ENCODE measurements at regions not wholly inside any gene's neighbourhood (a gene's known extent, or its start where the extent isn't known, plus 50 kb on each side); places are given as distances from the start of the nearest gene placed in this dataset.

DNA sequence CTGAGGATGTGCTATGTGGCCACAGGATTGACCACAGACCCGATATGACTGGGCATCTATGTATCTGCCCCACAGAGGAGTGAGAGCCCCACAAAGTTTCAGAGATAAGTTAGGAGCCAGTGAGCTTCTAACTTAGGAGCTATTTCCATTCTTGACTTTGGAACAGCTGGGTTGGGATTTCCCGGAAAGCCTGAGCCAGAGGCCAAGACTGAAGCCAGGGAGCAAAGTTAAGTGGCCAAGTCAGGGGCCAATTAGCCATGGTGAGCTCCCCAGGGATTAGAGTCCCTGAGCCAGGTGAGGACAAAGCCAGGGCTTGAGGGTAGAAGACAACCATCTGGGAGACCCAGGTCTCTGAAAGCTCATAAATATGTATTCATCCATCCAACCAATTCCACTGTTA, 143.6 kb downstream of the MAFB start:
- TF ChIP-seq, protein P1, sequence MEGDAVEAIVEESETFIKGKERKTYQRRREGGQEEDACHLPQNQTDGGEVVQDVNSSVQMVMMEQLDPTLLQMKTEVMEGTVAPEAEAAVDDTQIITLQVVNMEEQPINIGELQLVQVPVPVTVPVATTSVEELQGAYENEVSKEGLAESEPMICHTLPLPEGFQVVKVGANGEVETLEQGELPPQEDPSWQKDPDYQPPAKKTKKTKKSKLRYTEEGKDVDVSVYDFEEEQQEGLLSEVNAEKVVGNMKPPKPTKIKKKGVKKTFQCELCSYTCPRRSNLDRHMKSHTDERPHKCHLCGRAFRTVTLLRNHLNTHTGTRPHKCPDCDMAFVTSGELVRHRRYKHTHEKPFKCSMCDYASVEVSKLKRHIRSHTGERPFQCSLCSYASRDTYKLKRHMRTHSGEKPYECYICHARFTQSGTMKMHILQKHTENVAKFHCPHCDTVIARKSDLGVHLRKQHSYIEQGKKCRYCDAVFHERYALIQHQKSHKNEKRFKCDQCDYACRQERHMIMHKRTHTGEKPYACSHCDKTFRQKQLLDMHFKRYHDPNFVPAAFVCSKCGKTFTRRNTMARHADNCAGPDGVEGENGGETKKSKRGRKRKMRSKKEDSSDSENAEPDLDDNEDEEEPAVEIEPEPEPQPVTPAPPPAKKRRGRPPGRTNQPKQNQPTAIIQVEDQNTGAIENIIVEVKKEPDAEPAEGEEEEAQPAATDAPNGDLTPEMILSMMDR (IDR thresholded peaks at IDR 0.05; ENCODE audit: low read depth, low read length, missing control alignments) = no peak
- no peak for DNase-seq (ENCODE audit: low read depth)
- in situ Hi-C loops (cut with HindIII; ENCODE audit: low sequenced_read_pairs) = no loop called here

DNA sequence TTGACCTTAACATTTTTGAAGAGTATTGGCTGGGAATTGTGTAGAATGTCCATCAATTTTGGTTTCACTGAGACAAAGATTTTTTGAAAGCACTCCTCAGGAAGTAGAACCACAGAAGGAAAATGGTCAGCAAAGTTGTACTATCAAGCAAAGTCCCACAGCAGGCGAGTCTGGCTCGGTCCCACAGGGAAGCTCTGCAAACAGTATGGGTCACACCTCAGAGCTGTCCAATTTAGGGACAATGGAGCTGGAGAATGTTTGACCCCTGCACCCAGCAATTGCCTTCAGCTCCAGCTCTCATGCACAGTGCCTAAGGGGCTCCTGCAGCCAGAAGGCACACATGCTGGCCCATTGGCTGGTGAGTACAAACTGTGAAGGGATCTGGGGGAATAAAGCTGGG, 147.0 kb downstream of the MAFB start:
- TF ChIP-seq, protein P1 (IDR thresholded peaks at IDR 0.05; ENCODE audit: low read depth, low read length, missing control alignments) = no peak
- no peak for DNase-seq (ENCODE audit: low read depth)
- no peak overlapping the region for H3K4me3 ChIP-seq (ENCODE audit: low read depth, low read length)
- in situ Hi-C loops (cut with HindIII; ENCODE audit: low sequenced_read_pairs) = no loop called here

More for the DNA sequence above, 143.6 kb downstream of the MAFB start:
- no peak overlapping the region for H3K4me3 ChIP-seq (ENCODE audit: low read depth, low read length)

DNA sequence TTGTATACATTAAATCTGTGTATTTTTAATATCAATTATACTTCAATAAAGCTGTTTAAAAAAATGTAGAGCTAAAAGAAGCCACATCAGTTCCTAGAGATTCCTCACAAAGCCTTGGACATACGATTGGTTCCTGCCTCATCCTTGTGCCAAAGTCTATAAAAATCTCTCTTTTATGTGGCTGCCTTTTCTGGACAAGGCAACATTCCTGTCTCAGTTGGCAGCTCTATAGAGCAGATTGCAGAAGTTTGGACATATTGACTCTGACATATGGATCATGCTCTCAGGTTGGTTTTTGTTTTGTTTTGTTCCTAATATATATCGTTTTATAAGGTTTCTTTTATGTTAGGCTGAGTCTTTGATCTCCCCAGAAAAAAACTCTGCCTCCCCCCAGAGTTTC, 148.9 kb downstream of the MAFB start:
- TF ChIP-seq, protein P1 (IDR thresholded peaks at IDR 0.05; ENCODE audit: low read depth, low read length, missing control alignments) = no peak
- no peak overlapping the region for H3K4me3 ChIP-seq (ENCODE audit: low read depth, low read length)
- no peak for DNase-seq (ENCODE audit: low read depth)
- in situ Hi-C loops (cut with HindIII; ENCODE audit: low sequenced_read_pairs) = no loop called here

DNA sequence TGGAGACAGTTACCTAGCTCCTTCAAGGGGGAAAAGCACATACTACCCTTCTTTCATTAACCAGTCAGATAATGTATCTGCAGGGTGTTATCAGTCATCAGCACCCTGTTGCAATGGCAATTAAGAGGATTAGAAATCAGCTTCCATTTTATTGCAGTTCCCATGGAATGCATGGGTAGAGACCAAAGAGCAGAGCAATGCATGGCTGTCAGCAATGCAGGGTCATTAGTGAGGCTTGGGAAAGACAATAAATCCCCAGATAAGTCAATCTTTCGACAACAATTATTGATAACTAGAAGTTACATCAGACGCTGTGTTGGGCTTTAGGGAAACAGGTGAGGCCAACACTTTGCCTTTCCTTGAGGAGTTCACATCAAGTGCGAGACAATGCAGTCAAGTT, 150.9 kb downstream of the MAFB start:
- no peak overlapping the region for H3K4me3 ChIP-seq (ENCODE audit: low read depth, low read length)
- in situ Hi-C loops (cut with HindIII; ENCODE audit: low sequenced_read_pairs) = no loop called here
- no peak for DNase-seq (ENCODE audit: low read depth)
- TF ChIP-seq, protein P1 (IDR thresholded peaks at IDR 0.05; ENCODE audit: low read depth, low read length, missing control alignments) = no peak

DNA sequence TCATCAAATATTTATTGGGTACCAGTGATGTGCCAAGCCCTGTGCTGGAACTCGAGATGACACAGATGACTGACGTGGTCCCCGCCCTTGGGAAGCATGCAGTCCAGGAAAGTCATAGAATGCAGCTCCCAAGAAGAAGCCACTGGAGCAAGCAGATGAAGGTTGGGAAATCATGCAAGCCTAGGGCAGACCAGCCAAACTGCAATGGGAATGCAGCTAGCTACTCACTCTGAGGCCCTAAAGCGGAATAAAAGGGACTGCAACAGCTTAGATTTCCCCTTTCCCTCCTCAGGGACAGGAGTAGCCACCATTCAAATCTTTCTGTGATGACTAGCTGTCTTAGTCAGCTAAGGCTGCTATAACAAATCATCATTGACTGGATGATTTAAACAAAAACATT, 152.2 kb downstream of the MAFB start:
- H3K4me3 ChIP-seq (ENCODE audit: low read depth, low read length) = no peak overlapping the region
- in situ Hi-C loops (cut with HindIII; ENCODE audit: low sequenced_read_pairs) = no loop called here
- TF ChIP-seq, protein P1 (IDR thresholded peaks at IDR 0.05; ENCODE audit: low read depth, low read length, missing control alignments) = no peak
- DNase-seq (ENCODE audit: low read depth) = no peak

DNA sequence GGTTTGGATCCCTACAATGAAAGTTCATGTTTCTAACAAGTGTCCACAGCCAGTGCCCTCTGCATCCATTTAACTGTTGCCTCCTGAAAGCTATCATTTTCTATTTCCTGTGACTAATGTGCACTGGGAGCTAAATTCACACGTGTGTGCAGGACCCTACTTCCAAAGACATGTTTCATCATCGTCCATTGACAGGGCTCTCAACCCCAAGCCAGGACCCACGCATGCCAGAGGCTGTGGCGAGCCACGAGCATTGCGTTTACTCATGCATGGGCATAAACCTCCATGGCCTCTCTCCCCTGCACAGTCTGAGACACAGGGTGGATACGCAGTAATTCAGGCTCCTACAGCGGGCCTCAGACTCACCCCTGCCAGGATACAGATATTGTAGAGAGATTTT, 153.2 kb downstream of the MAFB start:
- DNase-seq (ENCODE audit: low read depth) = no peak
- in situ Hi-C loops (cut with HindIII; ENCODE audit: low sequenced_read_pairs) = no loop called here
- no peak overlapping the region for H3K4me3 ChIP-seq (ENCODE audit: low read depth, low read length)
- TF ChIP-seq, protein P1 (IDR thresholded peaks at IDR 0.05; ENCODE audit: low read depth, low read length, missing control alignments) = no peak

DNA sequence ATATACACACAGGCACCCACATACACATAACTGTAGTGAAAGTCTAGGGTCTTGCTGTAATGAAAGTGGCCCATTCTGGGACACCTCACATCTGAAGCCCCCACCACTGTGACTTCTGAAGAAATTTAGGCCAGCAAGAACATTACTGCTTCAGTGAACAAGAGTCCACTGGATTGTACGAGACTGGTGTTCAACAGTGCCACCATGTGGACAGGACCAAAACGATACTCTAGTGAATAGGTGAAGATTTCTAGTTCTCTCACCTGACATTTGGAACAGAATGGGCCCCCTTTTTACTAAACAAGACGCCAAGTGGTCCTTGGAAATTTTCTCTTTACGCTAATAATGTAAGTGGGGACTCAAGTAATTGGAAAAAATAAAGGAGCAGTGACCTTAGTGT, 156.9 kb downstream of the MAFB start:
- DNase-seq (ENCODE audit: low read depth) = no peak
- no peak overlapping the region for H3K4me3 ChIP-seq (ENCODE audit: low read depth, low read length)
- TF ChIP-seq, protein P1 (IDR thresholded peaks at IDR 0.05; ENCODE audit: low read depth, low read length, missing control alignments) = peak; percentile 16
- in situ Hi-C loops (cut with HindIII; ENCODE audit: low sequenced_read_pairs) = no loop called here
